Right lobe of liver (tissue), 6 donors: ENCODE measurements at regions not wholly inside any gene's neighbourhood (a gene's known extent, or its start where the extent isn't known, plus 50 kb on each side); places are given as distances from the start of the nearest gene placed in this dataset.

ENCODE experiments used
- ATAC-seq, 4 donors: fragments of 200-7000 bp; cut with Tn5 transposase; one replicate each; pipeline ENCODE4 v1.9.1; 2020; ENCODE audit warnings: mild to moderate bottlenecking in 4 of 4, moderate library complexity in 4 of 4
- DNase-seq, 3 donors: peaks; one replicate each; pipeline ENCODE4 v3.0.0-alpha.2; 2020
- H3K27ac ChIP-seq, 3 donors: fragments of 200-600 bp; one replicate each; pipeline ENCODE4 v1.8.0; 2022
- H3K27me3 ChIP-seq, 2 donors: fragments of 200-600 bp; one replicate each; pipeline ENCODE4 v1.8.0; 2022
- H3K36me3 ChIP-seq, 4 donors: fragments of 200-600 bp; sonication (generic) in 1 of 4; one replicate each; pipeline versions ENCODE4 v1.5.1 to v1.8.0; 2017 to 2022; ENCODE audit warnings: control low read depth in 1 of 4
- H3K4me1 ChIP-seq, 4 donors: fragments of 200-600 bp; sonication (generic) in 1 of 4; one replicate each; pipeline versions ENCODE4 v1.5.1 to v1.8.0; 2017 to 2022; ENCODE audit warnings: control low read depth in 1 of 4
- H3K4me3 ChIP-seq, 3 donors: fragments of 200-600 bp; one replicate each; pipeline ENCODE4 v1.8.0; 2022
- H3K9me3 ChIP-seq, 4 donors: fragments of 200-600 bp; sonication (generic) in 1 of 4; one replicate each; pipeline versions ENCODE4 v1.5.1 to v1.8.0; 2017 to 2022; ENCODE audit warnings: control low read depth in 1 of 4
- POLR2A ChIP-seq: fragments of 450-650 bp; IDR thresholded peaks from one replicate; pipeline ENCODE4 v1.6.1; 2017; ENCODE audit warnings: antibody characterized with exemption, mild to moderate bottlenecking
- WGBS: methylation state at CpG from one replicate; pipeline ENCODE4 v1.1.6; 2018; ENCODE audit warnings: low coverage, low lambda C conversion rate; ENCODE audit not compliant: insufficient coverage; ENCODE audit errors: missing lambda C conversion rate; 5-methylcytosine and 5-hydroxymethylcytosine counted together
- intact Hi-C, 2 donors: fragments of 100-400 bp; cut with DNase I; formaldehyde crosslinking; loops; one replicate each; pipeline versions ENCODE4 v1.11.2 to v1.14.1; 2022
- TF ChIP-seq, protein P1 (sequence below), 4 donors: fragments of 200-600 bp in 3 of 4; fragments of 450-650 bp in 1 of 4; IDR thresholded peaks; one replicate each; pipeline versions ENCODE4 v1.5.1 to v1.8.0; 2016 to 2022; ENCODE audit warnings: antibody characterized with exemption in 4 of 4, mild to moderate bottlenecking in 2 of 4
- donor health status: DM: no; HTN: yes; CAD: no.
- donor health status: DM: no; HTN: no; CAD: no.
- donor health status: DM: no; HTN: no; CAD: no.
- donor health status: DM: no; HTN: yes; CAD: no.
- donor health status: DM: no; HTN: yes; CAD: no.

DNA sequence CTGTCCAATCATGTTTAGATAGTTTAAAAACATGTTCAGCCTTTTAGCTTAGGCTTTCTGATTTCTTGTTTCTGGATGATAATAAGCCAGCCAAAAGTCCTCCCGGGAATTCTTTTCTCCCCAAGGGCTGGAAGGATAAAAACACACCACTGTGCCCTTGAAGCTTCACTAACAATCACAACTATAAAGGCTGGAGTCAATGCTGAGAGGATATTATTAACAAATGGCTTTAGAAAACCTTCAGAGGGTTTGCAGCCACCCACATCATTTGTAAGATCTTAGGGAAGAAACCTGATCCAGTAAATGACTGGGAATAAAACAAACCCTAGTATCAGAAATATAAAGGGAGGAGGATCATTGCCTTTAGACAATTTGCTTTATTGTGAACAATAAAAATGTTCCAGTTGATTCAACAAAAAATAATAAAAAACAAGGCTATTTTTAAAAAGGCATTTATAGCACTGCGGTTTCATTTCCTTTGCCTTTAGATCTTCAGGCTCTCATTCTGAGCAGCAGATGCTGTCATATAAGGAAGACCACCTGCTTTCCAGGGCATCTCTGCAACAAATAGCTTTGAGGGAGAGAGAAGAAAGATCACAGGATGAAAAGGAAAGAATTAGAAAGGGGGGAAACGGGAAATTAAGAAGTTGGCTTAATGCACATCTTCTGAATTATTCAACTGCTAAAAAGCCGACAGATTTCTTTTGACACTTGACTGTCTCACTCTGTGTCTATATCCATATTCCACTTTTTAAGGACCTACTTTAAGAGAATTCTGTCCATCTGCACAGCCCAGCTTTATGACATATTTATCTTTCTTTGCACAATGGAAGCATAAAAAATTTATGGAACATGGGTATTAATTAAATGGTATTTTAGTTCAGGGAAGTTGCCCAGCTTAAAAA lies 277.2 kb upstream of the SLC24A2 start:
- no peak overlapping the region for H3K27ac ChIP-seq
- no peak for ATAC-seq
- 38% methylated on average over 4 of the region's 4 CpGs for WGBS
- no peak for DNase-seq
- intact Hi-C loops, result no loop called here
- no peaks in the 10 kb centered on the region for H3K4me1 ChIP-seq
- H3K9me3 ChIP-seq, result no peaks in the 10 kb centered on the region
- no peak overlapping the region for H3K4me3 ChIP-seq
- no peaks in the 10 kb centered on the region for H3K36me3 ChIP-seq
- H3K27me3 ChIP-seq, result no peaks in the 10 kb centered on the region
- TF ChIP-seq, protein P1, sequence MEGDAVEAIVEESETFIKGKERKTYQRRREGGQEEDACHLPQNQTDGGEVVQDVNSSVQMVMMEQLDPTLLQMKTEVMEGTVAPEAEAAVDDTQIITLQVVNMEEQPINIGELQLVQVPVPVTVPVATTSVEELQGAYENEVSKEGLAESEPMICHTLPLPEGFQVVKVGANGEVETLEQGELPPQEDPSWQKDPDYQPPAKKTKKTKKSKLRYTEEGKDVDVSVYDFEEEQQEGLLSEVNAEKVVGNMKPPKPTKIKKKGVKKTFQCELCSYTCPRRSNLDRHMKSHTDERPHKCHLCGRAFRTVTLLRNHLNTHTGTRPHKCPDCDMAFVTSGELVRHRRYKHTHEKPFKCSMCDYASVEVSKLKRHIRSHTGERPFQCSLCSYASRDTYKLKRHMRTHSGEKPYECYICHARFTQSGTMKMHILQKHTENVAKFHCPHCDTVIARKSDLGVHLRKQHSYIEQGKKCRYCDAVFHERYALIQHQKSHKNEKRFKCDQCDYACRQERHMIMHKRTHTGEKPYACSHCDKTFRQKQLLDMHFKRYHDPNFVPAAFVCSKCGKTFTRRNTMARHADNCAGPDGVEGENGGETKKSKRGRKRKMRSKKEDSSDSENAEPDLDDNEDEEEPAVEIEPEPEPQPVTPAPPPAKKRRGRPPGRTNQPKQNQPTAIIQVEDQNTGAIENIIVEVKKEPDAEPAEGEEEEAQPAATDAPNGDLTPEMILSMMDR (IDR thresholded peaks at IDR 0.05), result no peak
- no peak for TF ChIP-seq POLR2A

DNA sequence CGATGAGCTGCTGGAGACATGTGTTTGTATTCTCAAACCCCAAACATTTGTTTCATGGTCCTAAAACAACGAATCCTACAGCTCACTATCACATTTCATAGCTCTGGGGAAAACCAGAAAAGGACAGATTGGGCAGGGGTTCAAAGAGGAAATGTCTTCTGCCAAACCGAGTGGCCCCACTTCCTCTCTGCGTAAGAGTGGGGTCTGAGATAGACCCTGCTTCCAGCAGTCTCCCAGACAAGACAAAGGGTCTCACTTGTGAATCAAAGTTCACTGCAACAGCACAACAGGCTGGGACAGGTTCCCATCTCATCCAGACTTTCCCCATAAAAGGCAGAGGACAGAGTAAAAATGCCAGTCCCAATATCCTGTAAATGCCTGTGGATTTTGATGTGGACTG lies 276.2 kb upstream of the SLC24A2 start:
- intact Hi-C loops, result no loop called here

DNA sequence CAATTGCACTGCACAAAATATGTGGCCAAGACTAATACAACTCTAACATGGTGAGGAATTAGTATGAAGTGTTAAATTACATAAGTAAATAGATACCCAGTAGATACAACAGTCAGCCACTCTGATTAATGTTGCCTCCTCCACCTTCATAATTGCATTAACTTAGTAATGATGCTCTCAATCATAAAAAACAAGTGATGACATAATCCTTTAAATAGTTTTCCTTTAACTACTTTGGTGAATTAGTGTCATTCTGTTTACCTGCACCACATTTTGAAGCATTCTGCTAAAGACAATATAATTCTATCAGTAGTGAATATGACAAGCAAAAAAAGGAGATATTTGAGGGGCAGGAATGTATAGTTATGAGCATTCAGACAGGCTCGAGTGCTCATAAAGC lies 265.9 kb upstream of the SLC24A2 start:
- intact Hi-C loops, result no loop called here
- no peak for TF ChIP-seq POLR2A
- TF ChIP-seq, protein P1 (IDR thresholded peaks at IDR 0.05), result no peak

More for the DNA sequence above, 276.2 kb upstream of the SLC24A2 start:
- H3K27me3 ChIP-seq, result no peaks in the 10 kb centered on the region
- no peak overlapping the region for H3K4me3 ChIP-seq
- H3K4me1 ChIP-seq, result no peaks in the 10 kb centered on the region
- H3K9me3 ChIP-seq, result no peaks in the 10 kb centered on the region
- whole genome bisulfite sequencing, result 7% methylated on average over 3 of the region's 4 CpGs
- no peak overlapping the region for H3K27ac ChIP-seq
- DNase-seq (no peak), ATAC-seq (no peak)
- no peaks in the 10 kb centered on the region for H3K36me3 ChIP-seq
- TF ChIP-seq, protein P1 (IDR thresholded peaks at IDR 0.05), result no peak
- TF ChIP-seq POLR2A, result no peak

DNA sequence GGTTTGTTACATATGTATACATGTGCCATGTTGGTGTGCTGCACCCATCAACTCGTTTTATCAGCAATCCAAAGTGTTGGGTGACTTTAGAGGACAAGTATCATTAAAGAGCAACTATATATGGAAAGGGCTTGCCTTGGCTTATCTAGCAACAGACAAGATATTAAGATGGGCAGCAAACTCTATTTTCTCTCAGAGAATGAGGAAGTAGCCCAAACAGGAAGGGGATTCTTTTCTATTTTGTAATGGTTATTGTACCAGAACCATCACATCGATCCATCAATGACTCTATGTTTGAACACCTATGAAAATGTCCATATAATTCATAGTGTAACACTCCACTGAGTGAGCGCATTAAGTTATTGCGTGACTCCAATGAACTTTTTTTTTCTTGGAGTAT lies 260.1 kb upstream of the SLC24A2 start:
- TF ChIP-seq, protein P1 (IDR thresholded peaks at IDR 0.05), result no peak
- TF ChIP-seq POLR2A, result no peak
- intact Hi-C loops, result no loop called here
- WGBS, result 57% methylated on average over 4 of the region's 4 CpGs
- H3K4me1 ChIP-seq, result no peaks in the 10 kb centered on the region
- no peaks in the 10 kb centered on the region for H3K9me3 ChIP-seq
- no peaks in the 10 kb centered on the region for H3K36me3 ChIP-seq
- H3K27me3 ChIP-seq, result no peaks in the 10 kb centered on the region
- no peak for ATAC-seq
- H3K27ac ChIP-seq, result no peak overlapping the region
- no peak for DNase-seq
- H3K4me3 ChIP-seq, result no peak overlapping the region

More for the DNA sequence above, 265.9 kb upstream of the SLC24A2 start:
- no peaks in the 10 kb centered on the region for H3K9me3 ChIP-seq
- H3K27ac ChIP-seq, result no peak overlapping the region
- no peaks in the 10 kb centered on the region for H3K27me3 ChIP-seq
- 39% methylated on average over 1 of the region's 1 CpG for WGBS
- ATAC-seq (no peak), DNase-seq (no peak)
- H3K36me3 ChIP-seq, result no peaks in the 10 kb centered on the region
- no peaks in the 10 kb centered on the region for H3K4me1 ChIP-seq
- no peak overlapping the region for H3K4me3 ChIP-seq
